SH-SY5Y (cell line): ENCODE measurements at regions not wholly inside any gene's neighbourhood (a gene's known extent, or its start where the extent isn't known, plus 50 kb on each side); places are given as distances from the start of the nearest gene placed in this dataset.

Experiments
- GATA2 ChIP-seq: IDR thresholded peaks from 2 replicates; pipeline ENCODE4 v1.6.1; 2011; ENCODE audit warnings: mild to moderate bottlenecking, low read depth, low read length
- GATA3 ChIP-seq: IDR thresholded peaks from 2 replicates; pipeline ENCODE4 v1.6.1; 2011; ENCODE audit warnings: low read depth, mild to moderate bottlenecking, low read length, moderate library complexity

- TF ChIP-seq GATA2 = no peak
- no peak for TF ChIP-seq GATA3
These were observed 170.9 kb downstream of the NR2F2 start for GRCh38 chr15:96501362-96501761.
